Gastrocnemius medialis (tissue), 4 donors: ENCODE measurements at regions not wholly inside any gene's neighbourhood (a gene's known extent, or its start where the extent isn't known, plus 50 kb on each side); places are given as distances from the start of the nearest gene placed in this dataset.

Experiments
- POLR2A ChIP-seq, 2 donors: fragments of 450-650 bp; IDR thresholded peaks; one replicate each; pipeline ENCODE4 v1.6.1; 2017; ENCODE audit warnings: antibody characterized with exemption in 2 of 2, mild to moderate bottlenecking in 2 of 2, moderate library complexity in 2 of 2
- TF ChIP-seq, protein P1 (sequence below), 5 experiments: fragments of 450-650 bp in 3 of 5; fragments of 200-600 bp in 2 of 5; sonication (generic) in 2 of 5; IDR thresholded peaks in 4 of 5; conservative IDR thresholded peaks in 1 of 5; 1 replicate in 4 of 5; 2 replicates in 1 of 5; pipeline ENCODE4 v1.5.1; 2016 to 2019; ENCODE audit warnings: antibody characterized with exemption in 5 of 5, mild to moderate bottlenecking in 3 of 5, moderate library complexity in 3 of 5

DNA sequence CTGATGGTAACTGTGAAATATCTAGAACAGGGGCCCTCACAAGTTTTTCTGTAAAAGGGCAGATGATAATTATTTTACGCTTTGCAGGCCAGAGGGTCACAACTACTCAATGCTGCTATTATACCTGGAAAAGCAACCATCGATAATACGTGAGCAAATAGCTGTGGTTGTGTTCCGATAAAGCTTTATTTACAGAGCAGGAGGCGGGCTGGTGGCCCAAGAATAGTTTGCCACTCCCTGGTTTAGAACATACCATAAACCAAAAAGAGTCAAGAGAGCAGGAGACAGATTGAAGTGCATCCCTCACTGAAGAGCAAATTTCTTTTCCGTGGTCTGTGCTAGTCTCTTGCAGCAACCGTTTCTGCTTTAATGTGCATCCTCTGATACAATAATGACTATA, 77.9 kb upstream of the DYNLRB2 start:
- TF ChIP-seq, protein P1, sequence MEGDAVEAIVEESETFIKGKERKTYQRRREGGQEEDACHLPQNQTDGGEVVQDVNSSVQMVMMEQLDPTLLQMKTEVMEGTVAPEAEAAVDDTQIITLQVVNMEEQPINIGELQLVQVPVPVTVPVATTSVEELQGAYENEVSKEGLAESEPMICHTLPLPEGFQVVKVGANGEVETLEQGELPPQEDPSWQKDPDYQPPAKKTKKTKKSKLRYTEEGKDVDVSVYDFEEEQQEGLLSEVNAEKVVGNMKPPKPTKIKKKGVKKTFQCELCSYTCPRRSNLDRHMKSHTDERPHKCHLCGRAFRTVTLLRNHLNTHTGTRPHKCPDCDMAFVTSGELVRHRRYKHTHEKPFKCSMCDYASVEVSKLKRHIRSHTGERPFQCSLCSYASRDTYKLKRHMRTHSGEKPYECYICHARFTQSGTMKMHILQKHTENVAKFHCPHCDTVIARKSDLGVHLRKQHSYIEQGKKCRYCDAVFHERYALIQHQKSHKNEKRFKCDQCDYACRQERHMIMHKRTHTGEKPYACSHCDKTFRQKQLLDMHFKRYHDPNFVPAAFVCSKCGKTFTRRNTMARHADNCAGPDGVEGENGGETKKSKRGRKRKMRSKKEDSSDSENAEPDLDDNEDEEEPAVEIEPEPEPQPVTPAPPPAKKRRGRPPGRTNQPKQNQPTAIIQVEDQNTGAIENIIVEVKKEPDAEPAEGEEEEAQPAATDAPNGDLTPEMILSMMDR (IDR thresholded peaks at IDR 0.05 in 4 of 5, conservative IDR thresholded peaks at IDR 0.05 in 1 of 5) = no peak
- TF ChIP-seq POLR2A (IDR thresholded peaks at IDR 0.05) = no peak
